ENCODE measurements at regions not wholly inside any gene's neighbourhood (a gene's known extent, or its start where the extent isn't known, plus 50 kb on each side); places are given as distances from the start of the nearest gene placed in this dataset.

DNA sequence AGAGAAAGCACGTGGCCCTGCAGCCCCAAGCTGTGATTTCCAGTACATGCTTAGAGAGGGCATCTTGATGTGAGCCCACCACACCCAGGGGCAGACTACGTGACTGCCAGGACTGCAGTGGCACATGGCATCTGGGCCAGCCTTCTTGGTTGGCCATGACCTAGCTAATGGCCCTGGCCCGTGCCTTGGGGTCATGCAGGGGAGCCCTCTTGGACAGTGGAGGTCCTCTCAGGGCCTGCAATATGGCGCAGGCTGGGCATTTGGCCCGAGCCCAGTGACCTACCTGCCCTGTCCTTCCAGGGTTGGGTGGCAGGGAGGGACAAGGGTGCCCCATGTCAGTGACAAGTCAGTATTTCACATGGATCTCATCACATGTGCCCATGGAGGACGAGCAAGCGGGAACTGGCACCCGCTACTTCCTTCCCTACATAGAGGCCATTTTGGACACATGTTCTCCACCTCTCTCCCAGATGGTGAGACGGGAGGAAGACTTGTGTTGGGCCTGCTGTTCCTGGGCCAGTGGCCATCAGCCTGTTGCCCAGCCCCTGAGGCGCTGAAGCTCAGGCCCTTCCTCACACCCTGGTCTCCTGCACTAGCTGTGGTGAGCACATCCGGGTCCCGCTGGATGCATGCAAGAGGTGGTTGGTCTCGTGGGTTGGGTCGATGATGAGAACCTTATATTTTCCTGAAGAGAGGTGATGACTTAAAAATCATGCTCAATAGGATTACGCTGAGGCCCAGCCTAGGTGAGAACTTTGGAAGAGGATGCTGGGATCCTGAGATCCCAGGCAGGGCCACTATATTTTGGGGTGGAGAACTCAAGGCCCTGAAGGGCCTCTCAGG, 195.6 kb downstream of the UBE3A start:
- no peak overlapping the region for H4K8ac ChIP-seq (ENCODE audit: extremely low read depth, insufficient read depth, low read length)
- DNase-seq (ENCODE audit: low read depth in 1 of 2, low spot score in 2 of 2) (no peak), FAIRE-seq (no peak)
- no peak overlapping the region for H2BK5ac ChIP-seq (ENCODE audit: low read depth, low read length)
- H3K14ac ChIP-seq (ENCODE audit: insufficient read length) = no peak overlapping the region
- H4K91ac ChIP-seq (replicated peaks; ENCODE audit: insufficient read length, low read length) = no peak overlapping the region
- no peak overlapping the region for H2AK5ac ChIP-seq (ENCODE audit: low read depth, low read length)
- H4K5ac ChIP-seq (ENCODE audit: insufficient read length, low read depth, low read length) = no peak overlapping the region
- H2BK12ac ChIP-seq (ENCODE audit: low read depth, low read length) = no peak overlapping the region
- no peak overlapping the region for H2BK20ac ChIP-seq (ENCODE audit: low read length)
- H3K79me1 ChIP-seq (ENCODE audit: low read depth, low read length) = no peaks in the 10 kb centered on the region
- no peak overlapping the region for H3K23ac ChIP-seq (ENCODE audit: insufficient read length)
- H3K18ac ChIP-seq (ENCODE audit: extremely low read depth, low read length) = no peak overlapping the region
- H3K23me2 ChIP-seq (ENCODE audit: low read depth, low read length) = no peaks in the 10 kb centered on the region
- no peak overlapping the region for H3K27ac ChIP-seq (ENCODE audit: low read depth, low read length)
- POLR2A ChIA-PET (ENCODE audit: partially characterized antibody) = no interaction called here
- H3K9ac ChIP-seq (replicated peaks in 1 of 4; ENCODE audit: extremely low read depth in 1 of 4, low read depth in 3 of 4, low read length in 3 of 4) = no peak overlapping the region
- no peak overlapping the region for H3K4me2 ChIP-seq (ENCODE audit: insufficient read depth in 1 of 2, low read depth in 2 of 2, low read length in 2 of 2)
- H3K9me3 ChIP-seq (ENCODE audit: insufficient read depth in 2 of 2, low read depth in 1 of 2, low read length in 1 of 2) = peaks cover 70 to 98% of the 10 kb centered on the region in 2 experiments
- no peaks in the 10 kb centered on the region for H3K27me3 ChIP-seq (replicated peaks in 1 of 4; ENCODE audit: control insufficient read depth in 3 of 4, extremely low read depth in 1 of 4, insufficient read depth in 3 of 4, low read length in 3 of 4)
- CTCF ChIA-PET (ENCODE audit: partially characterized antibody) = no interaction called here
- H3K4ac ChIP-seq (replicated peaks; ENCODE audit: insufficient read length, low read depth, low read length) = no peak overlapping the region
- H2BK120ac ChIP-seq (replicated peaks; ENCODE audit: low read depth, low read length) = no peak overlapping the region
- no peaks in the 10 kb centered on the region for H3K79me2 ChIP-seq (ENCODE audit: control insufficient read depth in 1 of 2, insufficient read depth in 2 of 2, low read length in 2 of 2)
- H3K56ac ChIP-seq (replicated peaks; ENCODE audit: insufficient read length, low read depth, low read length) = no peak overlapping the region
- TF ChIP-seq EP300 (IDR thresholded peaks at IDR 0.05; ENCODE audit: borderline replicate concordance in 1 of 2, low read depth in 2 of 2, low read length in 2 of 2) = no peak
- TF ChIP-seq CBX8 (IDR thresholded peaks at IDR 0.05; ENCODE audit: borderline replicate concordance, low read depth, low read length) = no peak
- TF ChIP-seq, protein P1, sequence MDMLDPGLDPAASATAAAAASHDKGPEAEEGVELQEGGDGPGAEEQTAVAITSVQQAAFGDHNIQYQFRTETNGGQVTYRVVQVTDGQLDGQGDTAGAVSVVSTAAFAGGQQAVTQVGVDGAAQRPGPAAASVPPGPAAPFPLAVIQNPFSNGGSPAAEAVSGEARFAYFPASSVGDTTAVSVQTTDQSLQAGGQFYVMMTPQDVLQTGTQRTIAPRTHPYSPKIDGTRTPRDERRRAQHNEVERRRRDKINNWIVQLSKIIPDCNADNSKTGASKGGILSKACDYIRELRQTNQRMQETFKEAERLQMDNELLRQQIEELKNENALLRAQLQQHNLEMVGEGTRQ (IDR thresholded peaks at IDR 0.05; ENCODE audit: low read length) = no peak
- TF ChIP-seq HDAC6 (IDR thresholded peaks at IDR 0.05; ENCODE audit: low read depth, low read length) = no peak
- no peak for TF ChIP-seq FOSL1 (IDR thresholded peaks at IDR 0.05; ENCODE audit: insufficient read depth, low read depth, low read length)
- TF ChIP-seq CREB1 (IDR thresholded peaks at IDR 0.05) = no peak
- no peak for TF ChIP-seq YY1 (IDR thresholded peaks at IDR 0.05; ENCODE audit: low read depth, low read length)
- TF ChIP-seq SIRT6 (IDR thresholded peaks at IDR 0.05; ENCODE audit: low read length) = no peak
- TF ChIP-seq JUN (IDR thresholded peaks at IDR 0.05; ENCODE audit: low read depth, low read length) = no peak
- TF ChIP-seq, protein P2, sequence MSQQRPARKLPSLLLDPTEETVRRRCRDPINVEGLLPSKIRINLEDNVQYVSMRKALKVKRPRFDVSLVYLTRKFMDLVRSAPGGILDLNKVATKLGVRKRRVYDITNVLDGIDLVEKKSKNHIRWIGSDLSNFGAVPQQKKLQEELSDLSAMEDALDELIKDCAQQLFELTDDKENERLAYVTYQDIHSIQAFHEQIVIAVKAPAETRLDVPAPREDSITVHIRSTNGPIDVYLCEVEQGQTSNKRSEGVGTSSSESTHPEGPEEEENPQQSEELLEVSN (IDR thresholded peaks at IDR 0.05) = no peak
- no peak for TF ChIP-seq SRF (IDR thresholded peaks at IDR 0.05; ENCODE audit: low read depth, low read length)
- H2AFZ ChIP-seq (ENCODE audit: low read length) = no peak overlapping the region
- no peaks in the 10 kb centered on the region for H4K20me1 ChIP-seq (replicated peaks in 1 of 2; ENCODE audit: control insufficient read depth in 1 of 2, insufficient read depth in 2 of 2, low read length in 2 of 2)
- H3K4me1 ChIP-seq (replicated peaks in 1 of 4; ENCODE audit: control insufficient read depth in 3 of 4, insufficient read depth in 4 of 4, low read length in 3 of 4) = no peaks in the 10 kb centered on the region
- no peak overlapping the region for H3K4me3 ChIP-seq (ENCODE audit: extremely low read depth in 1 of 4, insufficient read depth in 2 of 4, low read depth in 3 of 4, low read length in 4 of 4)
- 88% methylated on average over 15 of the region's 15 CpGs; no CpG with 5 or more reads in 1 of the 2 experiments for WGBS, 2 experiments (ENCODE audit: extremely low coverage in 1 of 2, insufficient coverage in 1 of 2, insufficient read length in 1 of 2, insufficient replicate concordance in 2 of 2, low coverage in 1 of 2, low lambda C conversion rate in 2 of 2, missing lambda C conversion rate in 1 of 2)
- no peaks in the 10 kb centered on the region for H3K36me3 ChIP-seq (ENCODE audit: control insufficient read depth in 2 of 4, insufficient read depth in 4 of 4, low read length in 3 of 4)
- no peak overlapping the region for H2BK15ac ChIP-seq (ENCODE audit: low read length)
